IMR-90 (cell line): ENCODE measurements at regions not wholly inside any gene's neighbourhood (a gene's known extent, or its start where the extent isn't known, plus 50 kb on each side); places are given as distances from the start of the nearest gene placed in this dataset.
"Not testable (repeated sequence)": the region's sequence is repeated elsewhere in the genome, so short reads cannot be mapped to it uniquely, and the experiment has no call there.

Experiments
- ATAC-seq: fragments of 200-7000 bp; cut with Tn5 transposase; 2 replicates; pipeline ENCODE4 v1.9.1; 2020; ENCODE audit warnings: low read depth, mild to moderate bottlenecking, moderate library complexity
- BruUV-seq: library from RNA; stranded (reverse); fragments of 400-500 nt; replicated peaks from 2 replicates; lab custom pipeline; 2021; lab: Mats Ljungman, UMichigan
- CTCF ChIA-PET: fragments of 300-600 bp; formaldehyde crosslinking; extraction: SDS; loops from one replicate; lab custom pipeline; 2021; ENCODE audit warnings: antibody characterized with exemption; lab: Yijun Ruan, JAX
- POLR2A ChIA-PET: fragments of 300-600 bp; sonication (Branson Sonifier 250); formaldehyde crosslinking; loops from one replicate; lab custom pipeline; 2022; ENCODE audit warnings: antibody characterized with exemption; ENCODE audit not compliant: unreplicated experiment; lab: Charles Lee
- DNase-seq: peaks from one replicate; pipeline ENCODE4 v3.0.0; 2013
- H2AFZ ChIP-seq: replicated peaks from 2 replicates; pipeline ENCODE3; 2013; ENCODE audit warnings: low read length, mild to moderate bottlenecking; ENCODE audit not compliant: poor library complexity
- H2AK5ac ChIP-seq: 2 replicates; pipeline ENCODE4 v1.6.1; 2013; ENCODE audit warnings: low read depth, low read length, inconsistent platforms
- H2AK9ac ChIP-seq: replicated peaks from 2 replicates; pipeline ENCODE3; 2013; ENCODE audit warnings: mild to moderate bottlenecking, low read depth, low read length, moderate library complexity; ENCODE audit not compliant: poor library complexity
- H2BK120ac ChIP-seq: 2 replicates; pipeline ENCODE4 v1.6.1; 2013; ENCODE audit warnings: low read depth, low read length, inconsistent platforms
- H2BK15ac ChIP-seq: 3 replicates; pipeline ENCODE4 v1.6.1; 2013; ENCODE audit warnings: low read depth, low read length, inconsistent platforms
- H2BK20ac ChIP-seq: 2 replicates; pipeline ENCODE4 v1.6.1; 2013; ENCODE audit warnings: low read depth, mild to moderate bottlenecking, inconsistent platforms, low read length, moderate library complexity
- H2BK5ac ChIP-seq: 2 replicates; pipeline ENCODE4 v1.6.1; 2013; ENCODE audit warnings: mild to moderate bottlenecking, low read depth, low read length, inconsistent platforms; ENCODE audit not compliant: poor library complexity, severe bottlenecking
- H3K14ac ChIP-seq: replicated peaks from 2 replicates; pipeline ENCODE4 v1.6.1; 2013; ENCODE audit warnings: low read depth, low read length, inconsistent platforms
- H3K18ac ChIP-seq: 2 replicates; pipeline ENCODE4 v1.6.1; 2013; ENCODE audit warnings: low read depth, low read length, control low read depth
- H3K23ac ChIP-seq: 2 replicates; pipeline ENCODE4 v1.6.1; 2013; ENCODE audit warnings: low read depth, low read length, inconsistent platforms
- H3K27ac ChIP-seq: 2 replicates; pipeline ENCODE4 v1.5.1; 2013; ENCODE audit warnings: mild to moderate bottlenecking, control low read depth, low read length; ENCODE audit not compliant: insufficient read depth
- H3K27me3 ChIP-seq: 2 replicates; pipeline ENCODE4 v1.6.1; 2013; ENCODE audit warnings: low read length; ENCODE audit not compliant: control insufficient read depth, insufficient read depth
- H3K36me3 ChIP-seq: 2 replicates; pipeline ENCODE4 v1.6.1; 2013; ENCODE audit warnings: low read length, mixed read lengths; ENCODE audit not compliant: control insufficient read depth, insufficient read depth
- H3K4ac ChIP-seq: 2 replicates; pipeline ENCODE4 v1.6.1; 2013; ENCODE audit warnings: low read depth, low read length, inconsistent platforms
- H3K4me1 ChIP-seq: 2 replicates; pipeline ENCODE4 v1.6.1; 2013; ENCODE audit warnings: low read length, mixed read lengths; ENCODE audit not compliant: control insufficient read depth, insufficient read depth
- H3K4me2 ChIP-seq: 2 replicates; pipeline ENCODE4 v1.6.1; 2013; ENCODE audit warnings: low read depth, mild to moderate bottlenecking, control low read depth, low read length, moderate library complexity
- H3K4me3 ChIP-seq: 2 replicates; pipeline ENCODE4 v1.5.1; 2013; ENCODE audit warnings: low read depth, mild to moderate bottlenecking, control low read depth, low read length, moderate library complexity; ENCODE audit not compliant: insufficient read depth
- H3K56ac ChIP-seq: 2 replicates; pipeline ENCODE4 v1.6.1; 2013; ENCODE audit warnings: low read length, inconsistent platforms; ENCODE audit not compliant: insufficient read depth; ENCODE audit errors: extremely low read depth
- H3K79me1 ChIP-seq, 2 experiments: 2 replicates each; pipeline ENCODE4 v1.6.1; 2013; ENCODE audit warnings: low read length in 2 of 2, inconsistent platforms in 1 of 2, low read depth in 1 of 2
- H3K9ac ChIP-seq: 2 replicates; pipeline ENCODE4 v1.6.1; 2013; ENCODE audit warnings: low read depth, low read length, control low read depth
- H3K9me1 ChIP-seq: 2 replicates; pipeline ENCODE4 v1.6.1; 2013; ENCODE audit warnings: low read length, inconsistent platforms; ENCODE audit not compliant: insufficient read depth
- H3K9me3 ChIP-seq: 2 replicates; pipeline ENCODE4 v1.6.1; 2013; ENCODE audit warnings: low read length; ENCODE audit not compliant: control insufficient read depth, insufficient read depth
- H4K20me1 ChIP-seq: 2 replicates; pipeline ENCODE4 v1.6.1; 2013; ENCODE audit warnings: low read length, inconsistent platforms; ENCODE audit not compliant: insufficient read depth
- H4K5ac ChIP-seq: 2 replicates; pipeline ENCODE4 v1.6.1; 2013; ENCODE audit warnings: mild to moderate bottlenecking, low read depth, low read length, control low read depth
- H4K8ac ChIP-seq, 2 experiments: 2 replicates each; pipeline ENCODE4 v1.6.1; 2013; ENCODE audit warnings: low read depth in 2 of 2, low read length in 2 of 2, control low read depth in 1 of 2, inconsistent platforms in 1 of 2
- H4K91ac ChIP-seq: 2 replicates; pipeline ENCODE4 v1.6.1; 2013; ENCODE audit warnings: low read depth, low read length, inconsistent platforms; ENCODE audit not compliant: insufficient read depth
- WGBS, 2 experiments: methylation state at CpG; one replicate each; pipeline versions ENCODE4 v1.1.5 to v1.1.7; 2013; ENCODE audit warnings: missing lambda C conversion rate in 2 of 2; ENCODE audit not compliant: insufficient read length in 1 of 2; ENCODE audit errors: extremely low coverage in 2 of 2; 5-methylcytosine and 5-hydroxymethylcytosine counted together
- dilution Hi-C: fragments of 300-500 bp; cut with HindIII; formaldehyde crosslinking; loops from one replicate; pipeline ENCODE4 v1.14.3; 2018; ENCODE audit warnings: low sequenced_read_pairs; ENCODE audit not compliant: unreplicated experiment
- in situ Hi-C: fragments of 300-500 bp; cut with MboI; formaldehyde crosslinking; loops from 3 replicates; pipeline ENCODE4 v1.14.3; 2019; ENCODE audit warnings: low sequenced_read_pairs, inconsistent platforms, mixed read lengths
- intact Hi-C: fragments of 100-400 bp; cut with micrococcal nuclease; formaldehyde crosslinking; loops from 2 replicates; pipeline ENCODE4 v1.10.0; 2022
- TF ChIP-seq, protein P1 (sequence below): conservative IDR thresholded peaks from 2 replicates; pipeline ENCODE4 v1.5.1; 2012; ENCODE audit warnings: mild to moderate bottlenecking, low read depth, low read length, improper control_type of control experiment

DNA sequence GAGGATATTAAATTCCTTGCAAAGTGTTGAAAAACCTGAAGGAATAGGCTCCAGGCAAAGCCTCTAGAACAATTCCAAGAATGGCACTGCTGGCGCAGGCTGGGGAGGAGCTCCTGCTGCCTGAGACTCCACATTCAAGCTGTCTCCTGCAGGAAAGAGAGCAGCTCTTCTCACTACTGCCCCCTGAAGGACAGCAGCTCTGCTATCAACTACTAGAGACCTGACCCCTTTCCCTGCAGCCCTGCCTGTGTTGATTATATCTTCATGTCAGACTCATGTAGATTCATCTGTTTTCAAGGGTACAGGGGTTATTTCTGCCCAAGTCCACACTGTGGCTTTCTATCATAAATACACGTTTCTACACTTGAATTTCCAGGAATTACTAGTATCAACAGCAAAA lies 249.7 kb downstream of the RPIA start:
- H4K5ac ChIP-seq, H3K27ac ChIP-seq, H3K4ac ChIP-seq, H3K4me2 ChIP-seq, H2AFZ ChIP-seq, BruUV-seq, H2BK15ac ChIP-seq, intact Hi-C loops, DNase-seq, H3K9me1 ChIP-seq, H3K56ac ChIP-seq, H3K14ac ChIP-seq, H3K79me1 ChIP-seq, H3K23ac ChIP-seq, H2AK9ac ChIP-seq, H3K18ac ChIP-seq, dilution Hi-C loops, H3K27me3 ChIP-seq, H2BK5ac ChIP-seq, H4K91ac ChIP-seq, POLR2A ChIA-PET, H2BK120ac ChIP-seq, H3K4me3 ChIP-seq, H3K36me3 ChIP-seq, H3K9ac ChIP-seq, in situ Hi-C loops, H4K8ac ChIP-seq, H3K4me1 ChIP-seq, H2AK5ac ChIP-seq, ATAC-seq, H2BK20ac ChIP-seq, H3K9me3 ChIP-seq, H4K20me1 ChIP-seq: not testable (repeated sequence)
- WGBS, 2 experiments: no CpG with 5 or more reads among the region's 2 CpGs
- CTCF ChIA-PET: interaction anchor here (1.2 kb wide), 1 partner anchor 9 kb away, joined by 3 read pairs; no protein-coding TSS in a partner anchor
- TF ChIP-seq, protein P1, sequence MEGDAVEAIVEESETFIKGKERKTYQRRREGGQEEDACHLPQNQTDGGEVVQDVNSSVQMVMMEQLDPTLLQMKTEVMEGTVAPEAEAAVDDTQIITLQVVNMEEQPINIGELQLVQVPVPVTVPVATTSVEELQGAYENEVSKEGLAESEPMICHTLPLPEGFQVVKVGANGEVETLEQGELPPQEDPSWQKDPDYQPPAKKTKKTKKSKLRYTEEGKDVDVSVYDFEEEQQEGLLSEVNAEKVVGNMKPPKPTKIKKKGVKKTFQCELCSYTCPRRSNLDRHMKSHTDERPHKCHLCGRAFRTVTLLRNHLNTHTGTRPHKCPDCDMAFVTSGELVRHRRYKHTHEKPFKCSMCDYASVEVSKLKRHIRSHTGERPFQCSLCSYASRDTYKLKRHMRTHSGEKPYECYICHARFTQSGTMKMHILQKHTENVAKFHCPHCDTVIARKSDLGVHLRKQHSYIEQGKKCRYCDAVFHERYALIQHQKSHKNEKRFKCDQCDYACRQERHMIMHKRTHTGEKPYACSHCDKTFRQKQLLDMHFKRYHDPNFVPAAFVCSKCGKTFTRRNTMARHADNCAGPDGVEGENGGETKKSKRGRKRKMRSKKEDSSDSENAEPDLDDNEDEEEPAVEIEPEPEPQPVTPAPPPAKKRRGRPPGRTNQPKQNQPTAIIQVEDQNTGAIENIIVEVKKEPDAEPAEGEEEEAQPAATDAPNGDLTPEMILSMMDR: 0 out of 2 replicates have a peak, but pooled peaks have one; percentile 7
